ENCODE measurements at regions not wholly inside any gene's neighbourhood (a gene's known extent, or its start where the extent isn't known, plus 50 kb on each side); places are given as distances from the start of the nearest gene placed in this dataset.

GRCh38 chr1:230517786-230518185 lies 91.7 kb upstream of the PGBD5 start:
- TF ChIP-seq POLR2A (IDR thresholded peaks at IDR 0.05; ENCODE audit: borderline replicate concordance, extremely low read depth, insufficient read depth, insufficient read length), result no peak
- TF ChIP-seq ELF1 (IDR thresholded peaks at IDR 0.05; ENCODE audit: borderline replicate concordance, low read depth), result no peak
- TF ChIP-seq ZBTB33 (IDR thresholded peaks at IDR 0.05; ENCODE audit: extremely low read depth, insufficient replicate concordance, low read length), result no peak
- TF ChIP-seq MAX (IDR thresholded peaks at IDR 0.05), result no peak
- TF ChIP-seq EZH2phosphoT487 (IDR thresholded peaks at IDR 0.05; ENCODE audit: borderline replicate concordance), result no peak
- no peak for TF ChIP-seq SRF (IDR thresholded peaks at IDR 0.05; ENCODE audit: low read depth)
- TF ChIP-seq RAD21 (IDR thresholded peaks at IDR 0.05; ENCODE audit: low read depth), result no peak
- no peak for TF ChIP-seq POLR2AphosphoS5 (IDR thresholded peaks at IDR 0.05; ENCODE audit: low read depth, low read length)
- no peak for TF ChIP-seq TCF7L2 (IDR thresholded peaks at IDR 0.05; ENCODE audit: borderline replicate concordance, extremely low read depth, insufficient read depth, insufficient read length)
- TF ChIP-seq REST (IDR thresholded peaks at IDR 0.05; ENCODE audit: low read depth), result no peak
- TF ChIP-seq CBX3 (IDR thresholded peaks at IDR 0.05; ENCODE audit: low read depth), result no peak
- no peak for TF ChIP-seq ATF3 (IDR thresholded peaks at IDR 0.05)
- no peak for TF ChIP-seq EGR1 (IDR thresholded peaks at IDR 0.05; ENCODE audit: low read depth)
- intact Hi-C loops (cut with micrococcal nuclease), result no loop called here
- Histone ChIP-seq H3K27ac (ENCODE audit: low read depth, low read length) (no peak overlapping the region), H3K36me3 (ENCODE audit: control insufficient read depth in 1 of 2, insufficient read depth in 2 of 2, low read length in 2 of 2) (no peaks in the 10 kb centered on the region), H3K4me1 (ENCODE audit: control insufficient read depth in 1 of 2, insufficient read depth in 2 of 2, low read length in 2 of 2) (no peaks in the 10 kb centered on the region), H2AFZ (ENCODE audit: low read depth, low read length, poor library complexity, severe bottlenecking) (no peak overlapping the region), H3K9ac (ENCODE audit: low read length) (no peak overlapping the region), H4K20me1 (ENCODE audit: insufficient read depth) (no peaks in the 10 kb centered on the region), H3K4me3 (replicated peaks in 1 of 2; ENCODE audit: low read depth in 1 of 2, low read length in 2 of 2) (no peak overlapping the region), H3K4me2 (ENCODE audit: low read length) (no peak overlapping the region), H3K9me2 (ENCODE audit: insufficient read depth) (no peaks in the 10 kb centered on the region), H3K9me3 (ENCODE audit: control insufficient read depth in 1 of 2, insufficient read depth in 1 of 2, low read depth in 1 of 2, low read length in 2 of 2) (no peaks in the 10 kb centered on the region), H3K27me3 (ENCODE audit: insufficient read depth, low read length) (peaks cover 10% of the 10 kb centered on the region; the same call in 1 of the 2 replicates), H3K79me2 (ENCODE audit: insufficient read depth, low read length) (no peaks in the 10 kb centered on the region)
- ATAC-seq, result no peak
- ChIA-PET POLR2A (no interaction called here), RAD21 (ENCODE audit: low non-redundant PET in 1 of 2, low total read pairs in 2 of 2, uncharacterized antibody in 2 of 2, unreplicated experiment in 2 of 2) (no interaction called here), CTCF (no interaction called here)
- BruUV-seq (replicated peaks), result no TSS peak
- no peak for DNase-seq (ENCODE audit: low read depth, low spot score)
